Right lobe of liver (tissue), 4 donors: ENCODE measurements at regions not wholly inside any gene's neighbourhood (a gene's known extent, or its start where the extent isn't known, plus 50 kb on each side); places are given as distances from the start of the nearest gene placed in this dataset.

Experiments
- CTCF ChIP-seq, 4 donors: fragments of 200-600 bp in 3 of 4; fragments of 450-650 bp in 1 of 4; IDR thresholded peaks; one replicate each; pipeline versions ENCODE4 v1.5.1 to v1.8.0; 2016 to 2022; ENCODE audit warnings: antibody characterized with exemption in 4 of 4, mild to moderate bottlenecking in 2 of 4
- POLR2A ChIP-seq: fragments of 450-650 bp; IDR thresholded peaks from one replicate; pipeline ENCODE4 v1.6.1; 2017; ENCODE audit warnings: antibody characterized with exemption, mild to moderate bottlenecking
- donor health status: DM: no; HTN: no; CAD: no.
- donor health status: DM: no; HTN: no; CAD: no.
- donor health status: DM: no; HTN: yes; CAD: no.

GRCh38 chr1:38558055-38558454, 301.5 kb downstream of the RRAGC start:
- TF ChIP-seq CTCF (IDR thresholded peaks at IDR 0.05) (no peak), POLR2A (no peak)
